Progenitor cell of endocrine pancreas (in vitro differentiated cells): ENCODE measurements at regions not wholly inside any gene's neighbourhood (a gene's known extent, or its start where the extent isn't known, plus 50 kb on each side); places are given as distances from the start of the nearest gene placed in this dataset.

Experiments
- DNase-seq: peaks from one replicate; pipeline ENCODE4 v3.0.0; 2021; ENCODE audit warnings: low spot score; ENCODE audit not compliant: unreplicated experiment
- H3K27ac Mint-ChIP-seq: 2 replicates; pipeline ENCODE4 v1.8.0; 2021; ENCODE audit warnings: mild to moderate bottlenecking, moderate library complexity, mixed read lengths
- H3K27me3 Mint-ChIP-seq: 2 replicates; pipeline ENCODE4 v1.8.0; 2021; ENCODE audit warnings: mixed read lengths
- H3K36me3 Mint-ChIP-seq: 2 replicates; pipeline ENCODE4 v1.8.0; 2022; ENCODE audit warnings: mixed read lengths; ENCODE audit not compliant: insufficient read depth
- H3K4me1 Mint-ChIP-seq: 2 replicates; pipeline ENCODE4 v1.8.0; 2021; ENCODE audit warnings: low read depth, mixed read lengths
- H3K4me3 Mint-ChIP-seq: 2 replicates; pipeline ENCODE4 v1.8.0; 2021; ENCODE audit warnings: low read depth, mild to moderate bottlenecking, moderate library complexity, mixed read lengths
- H3K9me3 Mint-ChIP-seq: 2 replicates; pipeline ENCODE4 v1.8.0; 2021; ENCODE audit warnings: low read depth, mixed read lengths
- TF ChIP-seq, protein P1 (sequence below): fragments of 200-600 bp; sonication (generic); IDR thresholded peaks from one replicate; pipeline ENCODE4 v1.5.0; 2021; ENCODE audit warnings: antibody characterized with exemption, mild to moderate bottlenecking; ENCODE audit not compliant: unreplicated experiment

- Mint-ChIP-seq H3K27me3 (peaks cover 5% of the 10 kb centered on the region), H3K4me3 (no peak overlapping the region), H3K4me1 (no peaks in the 10 kb centered on the region), H3K27ac (no peak overlapping the region), H3K9me3 (peaks cover 15% of the 10 kb centered on the region), H3K36me3 (no peaks in the 10 kb centered on the region)
- DNase-seq = no peak
- TF ChIP-seq, protein P1, sequence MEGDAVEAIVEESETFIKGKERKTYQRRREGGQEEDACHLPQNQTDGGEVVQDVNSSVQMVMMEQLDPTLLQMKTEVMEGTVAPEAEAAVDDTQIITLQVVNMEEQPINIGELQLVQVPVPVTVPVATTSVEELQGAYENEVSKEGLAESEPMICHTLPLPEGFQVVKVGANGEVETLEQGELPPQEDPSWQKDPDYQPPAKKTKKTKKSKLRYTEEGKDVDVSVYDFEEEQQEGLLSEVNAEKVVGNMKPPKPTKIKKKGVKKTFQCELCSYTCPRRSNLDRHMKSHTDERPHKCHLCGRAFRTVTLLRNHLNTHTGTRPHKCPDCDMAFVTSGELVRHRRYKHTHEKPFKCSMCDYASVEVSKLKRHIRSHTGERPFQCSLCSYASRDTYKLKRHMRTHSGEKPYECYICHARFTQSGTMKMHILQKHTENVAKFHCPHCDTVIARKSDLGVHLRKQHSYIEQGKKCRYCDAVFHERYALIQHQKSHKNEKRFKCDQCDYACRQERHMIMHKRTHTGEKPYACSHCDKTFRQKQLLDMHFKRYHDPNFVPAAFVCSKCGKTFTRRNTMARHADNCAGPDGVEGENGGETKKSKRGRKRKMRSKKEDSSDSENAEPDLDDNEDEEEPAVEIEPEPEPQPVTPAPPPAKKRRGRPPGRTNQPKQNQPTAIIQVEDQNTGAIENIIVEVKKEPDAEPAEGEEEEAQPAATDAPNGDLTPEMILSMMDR = no peak
Observed at GRCh38 chr6:11442495-11442894, 95.1 kb upstream of the TMEM170B start.

- H3K4me1 Mint-ChIP-seq = peaks cover 10% of the 10 kb centered on the region
- H3K9me3 Mint-ChIP-seq = peaks cover 9% of the 10 kb centered on the region
- H3K36me3 Mint-ChIP-seq = no peaks in the 10 kb centered on the region
- TF ChIP-seq, protein P1 = no peak
- no peak overlapping the region for H3K27ac Mint-ChIP-seq
- DNase-seq = no peak
- H3K4me3 Mint-ChIP-seq = no peak overlapping the region
- peaks cover 5% of the 10 kb centered on the region for H3K27me3 Mint-ChIP-seq
Observed at GRCh38 chr6:11439876-11440275, 97.7 kb upstream of the TMEM170B start.

DNA sequence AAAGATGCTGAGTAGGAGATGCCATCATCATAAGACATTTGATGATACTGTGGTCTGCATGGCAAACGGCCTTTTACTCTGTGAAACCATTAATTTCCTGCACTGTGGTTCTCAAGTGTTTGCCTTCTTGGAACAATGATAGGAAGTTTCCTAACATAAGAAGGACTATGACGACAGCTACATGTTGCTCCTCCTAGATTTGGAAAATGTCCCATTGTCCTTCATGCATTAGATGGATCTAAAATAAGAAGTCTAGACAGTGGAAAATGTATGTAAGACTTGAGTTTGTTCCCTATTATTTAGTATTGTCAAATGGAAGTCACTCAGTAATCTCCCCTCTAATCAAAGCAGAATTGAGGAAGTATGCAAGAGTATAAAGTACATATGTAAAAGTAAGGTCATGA is 98.5 kb upstream of the TMEM170B start:
- TF ChIP-seq, protein P1 = no peak
- DNase-seq = no peak
- no peak overlapping the region for H3K27ac Mint-ChIP-seq
- peaks cover 3% of the 10 kb centered on the region for H3K9me3 Mint-ChIP-seq
- peaks cover 17% of the 10 kb centered on the region for H3K4me1 Mint-ChIP-seq
- no peak overlapping the region for H3K4me3 Mint-ChIP-seq
- no peaks in the 10 kb centered on the region for H3K36me3 Mint-ChIP-seq
- H3K27me3 Mint-ChIP-seq = peaks cover 5% of the 10 kb centered on the region

DNA sequence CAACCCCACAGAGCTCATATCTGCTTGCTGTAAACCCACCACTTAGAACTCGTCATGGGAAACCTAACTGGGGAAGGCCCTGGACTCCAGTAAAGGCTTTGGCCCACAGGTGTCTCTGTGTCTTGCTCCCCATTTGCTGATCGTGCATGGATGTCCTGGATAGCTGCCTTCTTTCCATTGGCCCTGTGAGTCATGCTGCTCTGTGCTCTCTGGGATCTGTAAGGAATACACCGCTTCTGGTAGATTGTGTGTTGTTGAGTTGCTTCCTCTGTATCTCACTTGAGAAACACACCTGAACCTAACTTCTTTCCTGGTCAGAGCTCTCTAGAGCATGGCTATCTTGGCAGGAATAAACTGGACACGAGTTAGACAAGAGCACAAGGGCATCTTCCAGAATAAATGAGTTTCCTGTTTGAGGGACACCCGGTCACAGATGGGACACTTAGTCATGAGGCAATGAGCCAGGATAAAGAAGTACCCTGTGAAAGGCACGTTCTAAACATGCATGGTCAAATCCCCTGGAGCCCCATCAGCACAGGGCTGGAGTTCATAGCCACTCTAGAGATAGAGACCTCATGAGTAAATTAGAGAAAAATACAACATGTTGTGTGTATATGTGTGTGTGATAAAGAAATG is 99.6 kb upstream of the TMEM170B start:
- H3K27ac Mint-ChIP-seq = no peak overlapping the region
- H3K36me3 Mint-ChIP-seq = no peaks in the 10 kb centered on the region
- H3K4me3 Mint-ChIP-seq = no peak overlapping the region
- H3K9me3 Mint-ChIP-seq = peaks cover 3% of the 10 kb centered on the region
- H3K27me3 Mint-ChIP-seq = peaks cover 5% of the 10 kb centered on the region
- TF ChIP-seq, protein P1 = no peak
- H3K4me1 Mint-ChIP-seq = peaks cover 26% of the 10 kb centered on the region
- no peak for DNase-seq

- TF ChIP-seq, protein P1 = no peak
- H3K9me3 Mint-ChIP-seq = peaks cover 3% of the 10 kb centered on the region
- peaks cover 10% of the 10 kb centered on the region for H3K27me3 Mint-ChIP-seq
- peaks cover 26% of the 10 kb centered on the region for H3K4me1 Mint-ChIP-seq
- no peak for DNase-seq
- no peak overlapping the region for H3K27ac Mint-ChIP-seq
- H3K36me3 Mint-ChIP-seq = no peaks in the 10 kb centered on the region
- no peak overlapping the region for H3K4me3 Mint-ChIP-seq
Observed at GRCh38 chr6:11436508-11437096, 100.9 kb upstream of the TMEM170B start.
